ENCODE measurements at regions not wholly inside any gene's neighbourhood (a gene's known extent, or its start where the extent isn't known, plus 50 kb on each side); places are given as distances from the start of the nearest gene placed in this dataset.
"Not testable (repeated sequence)": the region's sequence is repeated elsewhere in the genome, so short reads cannot be mapped to it uniquely, and the experiment has no call there.

DNA sequence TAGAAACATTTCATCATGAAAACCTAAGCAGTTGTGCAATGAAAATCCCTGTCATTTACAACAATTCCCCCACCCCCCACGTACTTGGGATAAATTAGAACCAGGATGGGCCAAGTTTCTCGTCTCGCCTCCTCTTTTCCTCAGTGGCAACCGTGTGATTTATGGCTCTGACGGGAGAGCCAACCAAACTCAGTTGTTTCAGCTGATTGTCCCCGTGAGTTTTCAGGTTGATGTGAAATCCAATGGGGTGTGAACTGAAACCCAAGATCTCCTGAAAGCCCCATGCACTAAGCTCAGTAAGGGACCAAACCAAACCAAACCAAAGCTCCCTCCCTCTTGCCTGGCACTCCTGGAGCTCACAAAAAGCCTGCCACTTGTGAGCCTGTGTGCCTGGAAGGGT, 138.7 kb upstream of the SLC24A2 start:
- DNase-seq = no peak

DNA sequence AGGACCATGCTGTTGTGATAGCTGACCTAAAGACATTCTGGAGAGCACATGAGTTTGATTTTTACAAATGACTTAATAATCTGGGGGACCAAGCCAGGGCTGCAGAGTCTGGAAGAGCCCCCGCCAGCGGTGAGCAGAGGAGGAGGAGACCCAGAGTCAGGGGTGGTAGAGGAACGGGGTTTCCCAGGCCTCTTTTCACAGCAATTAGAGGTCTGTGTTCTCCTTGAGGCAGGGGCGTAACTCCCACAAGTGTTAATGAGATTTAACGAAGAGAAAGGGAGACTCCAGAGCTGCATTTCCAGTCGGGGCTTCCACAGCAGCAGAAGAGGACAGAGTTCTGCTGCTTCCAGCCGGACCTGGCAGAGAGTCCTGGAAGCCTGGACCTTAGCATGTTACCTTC, 137.9 kb upstream of the SLC24A2 start:
- DNase-seq = no peak

DNA sequence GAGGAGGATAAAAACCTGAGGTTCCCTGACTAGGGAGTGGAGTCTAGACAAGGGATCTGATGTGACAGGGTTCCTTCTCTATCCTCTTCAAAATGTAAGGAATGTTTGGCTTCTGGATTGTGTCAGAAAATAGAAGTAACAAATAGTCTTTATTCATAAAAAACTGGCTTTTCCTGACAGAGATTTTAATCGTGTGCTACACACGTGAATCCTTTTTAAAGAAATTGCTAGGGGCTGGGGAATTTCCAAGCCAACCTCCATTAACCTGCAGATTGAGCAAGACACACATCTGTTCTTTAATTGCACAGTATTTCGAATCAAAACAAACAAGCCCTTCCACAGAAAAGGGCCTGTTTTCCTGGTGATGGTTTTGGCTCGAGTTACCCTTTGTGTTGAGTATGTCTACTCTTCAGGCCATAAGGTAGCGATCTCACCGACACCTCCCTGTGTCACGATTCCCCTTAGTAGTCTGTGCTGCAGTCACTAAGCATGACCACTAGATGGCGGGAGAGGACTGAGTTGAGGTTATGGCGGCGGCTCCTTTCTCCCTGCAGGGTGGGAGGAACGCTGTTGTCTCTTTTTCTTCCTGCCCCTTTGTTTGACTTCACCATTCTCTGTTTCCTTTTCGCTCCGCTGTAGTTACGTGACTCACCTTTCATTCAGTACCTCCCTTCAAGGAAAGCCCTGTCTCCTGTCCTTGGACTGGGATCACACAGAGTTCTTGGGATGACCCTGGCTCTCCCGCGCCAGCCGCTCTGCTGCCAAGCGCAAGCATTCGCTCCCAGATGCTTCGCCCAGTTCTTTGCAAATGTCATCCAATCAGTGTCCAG, 137.1 kb upstream of the SLC24A2 start:
- DNase-seq = peak; percentile 71

DNA sequence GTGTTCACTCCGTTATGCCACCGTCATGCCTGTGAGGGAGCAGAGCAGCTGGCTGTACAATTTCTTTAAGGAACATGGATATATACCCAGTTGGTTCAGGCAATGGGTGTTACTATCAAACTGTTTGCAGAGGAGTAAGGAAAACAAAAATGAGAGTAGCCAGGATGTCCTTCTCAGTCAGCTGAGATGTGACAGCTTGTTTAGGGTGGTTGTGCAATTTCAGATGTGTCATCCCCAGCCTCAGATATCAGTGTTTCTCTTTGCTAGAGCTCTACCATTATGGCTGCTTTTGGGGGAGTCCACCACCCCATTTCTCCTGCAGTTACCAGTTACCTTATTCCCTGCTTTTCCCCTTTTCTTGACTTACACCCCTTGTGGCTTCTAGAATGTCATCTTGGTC, 135.2 kb upstream of the SLC24A2 start:
- no peak for DNase-seq

DNA sequence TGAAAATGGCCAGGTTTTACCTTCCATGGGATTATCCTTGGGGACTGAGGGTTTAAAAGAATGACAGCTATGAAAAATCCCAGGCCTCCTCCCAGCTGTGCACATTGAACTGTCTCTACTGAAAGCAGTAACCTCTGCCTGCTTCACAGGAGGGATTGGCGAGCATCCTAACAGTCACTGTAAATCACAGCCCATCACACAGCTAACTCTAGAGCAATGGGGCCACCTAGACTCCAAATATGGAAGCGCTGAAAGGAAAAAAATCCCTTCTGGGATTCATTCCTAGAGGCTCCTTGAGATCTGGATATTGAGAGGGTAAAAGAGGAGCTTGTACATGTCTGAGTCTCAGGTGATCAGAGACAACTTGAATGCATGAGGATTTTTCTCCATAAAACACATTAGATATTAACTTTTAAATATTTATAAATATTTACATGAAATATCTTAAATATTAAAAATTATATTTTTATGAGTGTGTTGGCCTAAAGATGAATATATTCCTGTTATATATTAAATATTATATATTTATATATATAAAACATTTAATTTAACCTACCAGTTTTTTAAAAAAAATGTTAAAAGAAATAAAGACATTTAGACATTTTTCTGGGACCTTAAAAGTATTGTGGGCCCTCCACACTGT, 133.8 kb upstream of the SLC24A2 start:
- no peak for DNase-seq

DNA sequence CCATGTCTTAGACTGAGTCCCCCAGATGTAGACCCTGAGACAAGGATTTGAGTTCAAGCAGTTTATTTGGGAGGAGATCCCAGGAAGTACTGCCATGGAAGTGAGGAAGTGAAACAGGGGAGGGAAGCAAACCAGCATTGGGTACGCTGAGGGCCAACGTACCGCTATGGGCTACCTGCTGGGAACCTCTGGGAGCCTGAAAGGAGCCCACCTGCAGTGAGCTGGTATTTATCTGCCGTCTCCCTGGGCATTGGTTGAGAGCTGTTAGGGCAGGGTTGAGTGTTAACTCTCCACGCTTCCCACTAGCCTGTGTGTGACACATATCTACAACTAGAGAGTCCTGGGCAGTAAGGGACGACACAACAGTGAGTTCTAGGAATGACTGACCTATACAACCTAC, 131.6 kb upstream of the SLC24A2 start:
- no peak for DNase-seq

DNA sequence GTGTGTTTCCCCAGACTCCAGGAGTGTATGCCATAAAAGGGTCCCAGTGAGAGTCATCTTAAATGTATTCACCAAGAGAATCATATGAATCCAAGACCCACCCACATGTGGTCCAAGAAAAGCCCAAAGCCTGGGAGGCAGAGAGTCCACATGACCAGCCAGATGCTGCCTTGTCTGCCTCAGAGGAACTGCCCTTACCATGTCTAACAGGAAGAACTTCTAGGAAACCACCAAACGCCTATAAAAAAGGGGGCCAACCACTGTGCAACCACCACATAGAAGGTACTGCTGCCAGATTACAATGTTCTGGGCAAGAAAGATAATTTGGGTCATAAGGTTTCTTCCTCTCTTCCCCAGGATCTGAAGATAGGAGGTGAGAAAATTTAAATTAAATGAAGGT, 129.8 kb upstream of the SLC24A2 start:
- no peak for DNase-seq

DNA sequence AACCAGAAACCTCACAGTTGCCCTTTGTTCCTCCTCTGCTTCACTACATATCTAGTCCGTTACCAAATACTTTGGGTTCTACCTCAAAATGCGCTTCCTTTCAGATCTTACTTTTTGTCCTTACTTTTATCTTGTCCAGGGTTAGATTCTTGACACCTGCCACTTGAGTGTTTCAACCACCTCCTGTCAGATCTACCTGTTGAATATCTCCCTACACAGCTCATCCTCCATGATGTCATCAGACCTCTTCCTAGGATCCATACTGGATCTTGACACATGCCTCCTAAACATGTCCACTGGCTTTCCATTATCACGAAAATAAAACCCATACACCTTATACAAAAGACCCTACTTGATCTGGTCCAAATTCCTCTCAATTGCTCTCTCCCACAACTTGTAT, 125.2 kb upstream of the SLC24A2 start:
- DNase-seq = no peak

DNA sequence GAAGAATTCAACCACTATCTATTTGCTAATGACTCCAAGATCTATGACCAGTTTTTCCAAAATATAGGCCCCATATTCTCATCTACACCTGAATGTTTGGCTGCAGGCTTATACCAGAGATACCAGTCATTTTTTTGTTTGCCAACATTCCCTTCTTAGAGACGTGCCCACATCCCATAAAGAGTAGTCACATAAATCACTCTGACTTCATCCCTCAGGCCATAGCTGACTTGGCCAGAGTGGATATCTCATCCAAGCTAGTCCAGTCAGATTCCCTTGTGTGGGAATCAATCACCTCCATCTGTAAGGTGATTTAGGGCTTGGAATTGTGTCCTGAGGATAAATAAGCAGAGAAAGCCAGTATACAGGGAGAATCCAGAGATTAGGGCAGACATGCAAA, 124.3 kb upstream of the SLC24A2 start:
- no peak for DNase-seq

DNA sequence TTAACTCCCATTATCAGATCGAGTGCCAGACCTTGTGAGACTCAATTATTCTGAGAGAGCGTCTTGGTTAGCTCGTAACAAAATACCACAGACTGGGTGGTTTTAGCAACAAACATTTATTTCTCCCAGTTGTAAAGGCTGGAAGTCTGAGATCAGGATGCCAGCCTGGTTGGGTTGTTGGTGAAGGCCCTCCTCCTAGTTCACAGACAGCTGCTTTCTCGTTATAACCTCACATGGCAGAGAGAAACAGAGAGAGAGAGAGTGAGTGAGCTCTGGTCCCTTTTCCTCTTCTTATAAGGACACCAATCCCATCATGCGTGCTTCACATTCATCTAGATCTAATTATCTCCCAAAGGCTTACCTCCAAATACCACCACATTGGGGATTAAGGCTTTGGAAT, 114.2 kb upstream of the SLC24A2 start:
- no peak for DNase-seq

DNA sequence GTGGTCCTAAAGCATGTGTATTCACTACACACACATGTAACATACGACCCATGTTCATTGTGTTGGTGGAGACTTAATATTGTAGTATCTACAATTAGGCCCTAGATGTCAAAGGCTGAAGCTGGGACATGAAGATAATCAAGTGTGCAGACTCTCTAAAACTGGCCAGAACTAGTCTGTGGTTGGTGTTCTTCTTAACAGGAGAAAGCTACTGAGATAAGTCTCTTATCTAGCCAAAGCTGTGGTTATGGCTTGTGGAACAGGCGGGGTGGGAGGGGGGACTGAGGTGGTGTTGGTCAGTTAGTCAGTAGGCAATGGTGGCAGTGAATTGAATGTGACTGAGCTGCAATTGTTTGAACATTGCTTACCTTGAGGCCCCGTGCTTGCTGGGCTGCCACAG, 112.7 kb upstream of the SLC24A2 start:
- DNase-seq = no peak

DNA sequence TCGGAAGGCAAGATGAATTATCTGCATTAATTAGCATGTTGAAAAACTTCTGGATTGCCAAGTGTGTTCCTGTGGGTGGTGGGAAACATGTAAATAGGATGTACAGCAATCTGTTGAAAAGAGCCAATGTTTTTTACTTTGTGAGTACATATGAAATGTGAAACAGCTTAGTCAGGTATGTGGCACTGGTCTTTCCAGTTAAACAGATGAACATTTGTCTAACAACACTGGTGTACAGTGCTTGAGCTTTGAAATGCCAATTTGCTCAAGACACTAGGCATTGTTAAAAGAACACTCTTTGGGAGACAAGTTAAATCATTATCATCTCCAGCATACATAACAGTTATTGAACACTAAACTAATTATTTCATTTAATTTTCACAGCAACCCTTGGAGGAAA, 107.3 kb upstream of the SLC24A2 start:
- DNase-seq = no peak

DNA sequence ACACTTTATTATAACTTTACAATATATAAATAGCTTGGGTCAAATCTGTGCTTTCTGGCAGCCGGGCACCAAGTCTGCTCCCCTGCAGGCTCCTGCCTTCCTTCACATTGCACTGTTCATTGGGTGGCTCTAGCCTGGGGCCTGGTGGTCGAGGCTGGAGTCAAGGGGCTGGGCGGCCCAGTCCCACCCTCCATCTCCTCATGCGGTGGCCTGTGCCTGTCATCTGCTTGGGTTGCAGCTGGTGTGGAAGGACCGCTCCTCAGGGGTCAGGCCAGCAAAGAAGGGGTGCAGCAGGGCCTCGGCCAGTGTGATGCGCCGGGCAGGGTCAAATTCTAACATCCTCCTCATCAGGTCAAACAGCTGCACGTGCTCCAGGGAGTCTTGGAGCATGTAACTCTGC, 106.7 kb upstream of the SLC24A2 start:
- DNase-seq = not testable (repeated sequence)

DNA sequence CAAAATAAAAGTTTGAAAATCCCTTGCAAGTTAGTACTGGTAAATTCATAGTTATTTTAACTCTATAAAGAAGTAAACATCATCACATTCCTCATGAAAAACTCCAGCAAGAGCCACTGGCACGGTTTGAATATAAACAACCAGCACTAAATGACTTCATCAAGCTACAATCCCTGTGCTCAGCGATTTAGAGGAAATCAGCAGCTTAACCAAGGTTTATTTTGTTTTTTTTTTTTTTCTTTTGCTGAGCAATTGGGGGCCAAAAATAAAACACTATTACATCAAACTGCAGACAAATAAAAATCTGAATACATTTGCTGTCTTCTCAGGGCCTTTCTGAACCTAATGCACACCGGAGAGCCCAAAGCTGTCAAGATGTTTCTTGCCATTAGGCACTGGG, 106.2 kb upstream of the SLC24A2 start:
- no peak for DNase-seq

DNA sequence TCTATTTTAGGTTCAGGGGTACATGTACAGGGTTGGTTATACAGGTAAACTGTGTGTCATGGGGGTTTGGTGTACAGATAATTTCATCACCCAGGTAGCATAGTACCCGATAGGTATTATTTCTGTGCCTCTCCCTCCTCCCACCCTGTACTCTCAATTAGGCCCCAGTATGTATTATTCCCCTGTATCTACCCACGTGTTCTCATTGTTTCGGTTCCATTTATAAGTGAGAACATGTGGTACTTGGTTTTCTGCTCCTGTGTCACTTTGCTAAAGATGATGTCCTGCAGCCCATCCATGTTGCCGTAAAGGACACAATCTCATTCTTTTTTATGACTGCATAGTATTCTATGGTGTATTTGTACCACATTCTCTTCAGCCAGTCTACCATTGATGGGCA, 96.8 kb upstream of the SLC24A2 start:
- DNase-seq = no peak

DNA sequence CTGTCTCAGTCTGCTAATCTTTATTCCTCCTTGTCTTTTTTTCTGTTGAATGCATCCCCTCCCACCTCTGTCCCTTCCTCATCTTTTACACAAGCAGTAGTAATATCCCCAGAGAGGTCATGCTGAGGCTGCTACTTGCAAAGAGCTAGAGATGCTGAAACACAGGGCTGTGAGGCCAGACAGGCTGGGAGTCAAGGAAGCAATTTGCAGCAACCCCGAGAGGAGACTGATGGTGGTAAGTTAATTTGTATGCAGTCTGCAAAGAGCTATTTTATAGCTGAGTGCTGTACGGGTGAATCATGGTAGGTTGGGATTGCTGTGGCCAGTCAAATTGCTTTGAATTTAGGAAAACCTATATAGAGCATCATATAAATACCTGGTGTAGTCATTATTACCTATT, 90.2 kb upstream of the SLC24A2 start:
- DNase-seq = no peak

DNA sequence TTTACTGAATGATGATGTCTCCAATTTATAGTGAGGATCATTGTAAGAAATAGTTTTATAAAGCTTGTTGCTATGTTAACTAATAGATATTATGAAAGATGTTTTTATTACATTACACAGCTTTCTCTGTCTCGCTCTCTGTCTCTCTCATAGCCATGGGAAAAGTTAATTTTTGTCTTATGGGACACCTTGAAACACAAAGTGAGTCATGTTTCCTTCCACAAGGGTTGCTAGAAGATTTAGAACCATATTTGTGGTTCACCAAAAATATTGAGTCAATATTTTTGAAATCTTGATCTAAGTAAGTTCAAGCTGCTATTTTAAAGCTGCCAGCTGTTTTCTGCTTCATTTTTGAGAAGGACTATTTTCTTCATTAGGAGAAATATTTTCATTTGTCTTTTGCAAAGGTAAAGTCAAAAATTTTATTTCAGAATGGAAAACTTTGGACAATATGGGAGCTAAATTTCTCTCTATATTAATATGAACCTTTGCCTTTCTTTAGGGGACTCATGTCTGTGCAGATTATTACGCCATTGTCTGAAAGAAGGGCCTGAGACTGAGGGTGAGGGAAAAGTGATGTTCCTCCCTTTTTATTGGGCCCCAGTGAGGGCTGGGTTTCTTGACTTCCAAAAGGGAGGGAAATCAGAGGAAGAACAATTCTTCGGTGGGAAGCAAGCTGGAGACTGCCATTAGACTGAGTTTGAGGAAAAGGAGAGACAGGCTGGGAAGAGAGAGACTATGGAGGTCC, 87.9 kb upstream of the SLC24A2 start:
- no peak for DNase-seq

DNA sequence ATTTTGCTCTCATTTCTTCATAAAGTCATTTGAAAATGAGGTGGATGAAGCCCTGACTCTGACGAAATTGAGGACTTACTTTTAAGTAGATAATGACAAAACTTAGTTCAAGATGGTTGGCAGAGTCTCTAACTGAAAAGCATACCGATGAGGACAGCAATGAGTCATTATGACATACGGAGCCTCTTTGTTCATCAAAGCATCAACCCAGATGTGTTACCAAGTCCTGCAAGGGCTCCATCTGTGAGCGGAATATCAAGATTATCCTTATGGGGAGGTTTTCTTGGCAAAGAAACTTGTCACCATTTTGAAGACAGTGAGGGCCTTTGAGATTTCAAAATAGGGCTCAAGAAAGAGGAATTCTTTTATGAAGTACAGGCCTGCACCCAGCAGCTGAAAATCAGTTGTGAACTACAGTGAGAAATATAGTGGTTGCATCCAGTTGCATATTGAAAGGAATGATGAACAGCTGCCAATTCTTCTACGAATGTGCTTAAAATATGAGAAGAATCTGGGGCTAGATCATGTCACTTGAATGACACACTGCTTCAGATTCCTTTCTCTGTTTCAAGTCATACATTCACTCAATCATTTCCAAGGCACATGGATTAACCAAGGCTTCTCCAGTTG, 86.6 kb upstream of the SLC24A2 start:
- DNase-seq = no peak

DNA sequence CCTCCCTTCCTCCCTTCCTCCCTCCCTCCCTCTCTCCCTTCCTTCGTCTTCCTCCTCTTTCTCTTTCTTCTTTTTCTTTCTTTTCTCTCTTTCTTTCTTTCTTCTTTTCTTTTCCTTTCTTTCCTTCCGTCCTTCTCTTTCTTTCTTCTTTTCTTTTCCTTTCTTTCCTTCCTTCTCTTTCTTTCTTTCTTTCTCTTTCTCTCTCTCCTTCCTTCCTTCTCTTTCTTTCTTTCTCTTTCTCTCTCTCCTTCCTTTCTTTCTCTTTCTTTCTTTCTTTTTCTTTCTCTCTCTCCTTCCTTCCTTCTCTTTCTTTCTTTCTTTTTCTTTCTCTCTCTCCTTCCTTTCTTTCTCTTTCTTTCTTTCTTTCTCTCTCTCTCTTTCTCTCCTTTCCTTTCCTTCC, 84.4 kb upstream of the SLC24A2 start:
- not testable (repeated sequence) for DNase-seq

DNA sequence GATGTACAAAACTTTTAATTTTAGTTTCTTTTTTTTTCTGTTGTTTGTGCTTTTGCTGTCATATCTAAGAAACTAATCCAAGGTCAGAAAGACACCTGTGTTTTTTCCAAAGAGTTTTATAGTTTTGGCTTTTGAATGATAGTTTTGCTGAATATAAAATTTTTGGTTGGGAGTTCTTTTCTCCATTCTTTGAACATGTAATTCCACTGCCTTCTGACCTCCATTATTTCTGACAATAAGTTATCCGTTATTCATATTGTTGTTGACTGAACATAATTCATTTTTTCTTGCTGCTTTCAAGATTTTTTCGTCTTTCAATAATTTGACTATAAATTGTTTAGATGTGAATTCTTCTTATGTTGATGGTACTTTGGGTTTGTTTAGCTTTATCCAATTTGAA, 82.2 kb upstream of the SLC24A2 start:
- DNase-seq = no peak

DNA sequence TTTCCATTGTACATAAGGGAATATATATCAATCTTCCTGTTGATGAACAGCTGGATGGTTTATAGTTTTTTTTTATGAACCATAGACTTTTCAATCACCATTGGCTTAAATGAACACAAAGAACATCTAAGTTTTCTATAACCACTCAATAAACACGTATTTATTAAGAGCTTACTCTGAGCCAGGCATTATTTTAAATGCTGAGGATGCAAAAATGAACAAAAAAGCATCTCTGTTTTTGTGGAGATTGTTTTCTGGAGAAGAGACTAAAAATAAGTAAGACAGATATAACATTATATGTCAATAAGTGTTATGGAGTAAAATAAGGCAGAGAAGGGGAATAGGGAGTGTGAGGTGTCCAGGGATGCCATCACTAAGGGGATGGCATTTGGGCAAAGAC, 52.1 kb upstream of the SLC24A2 start:
- no peak for DNase-seq
